ENCODE measurements at regions not wholly inside any gene's neighbourhood (a gene's known extent, or its start where the extent isn't known, plus 50 kb on each side); places are given as distances from the start of the nearest gene placed in this dataset.

GRCh38 chr2:118721817-118722551, 125.5 kb downstream of the EN1 start:
- TF ChIP-seq EZH2 (IDR thresholded peaks at IDR 0.05; ENCODE audit: borderline replicate concordance), result no peak
- no peak for TF ChIP-seq CTCF (IDR thresholded peaks at IDR 0.05; ENCODE audit: poor library complexity)
- no peak for TF ChIP-seq EZH2phosphoT487 (IDR thresholded peaks at IDR 0.05; ENCODE audit: low read depth, severe bottlenecking, unreplicated experiment)
- Histone ChIP-seq H3K27ac (no peak overlapping the region), H3K4me2 (no peak overlapping the region), H4K20me1 (ENCODE audit: insufficient read depth, poor library complexity, severe bottlenecking) (no peaks in the 10 kb centered on the region), H3K9me2 (replicated peaks; ENCODE audit: insufficient read depth) (no peaks in the 10 kb centered on the region), H3K9me3 (ENCODE audit: low read depth) (no peaks in the 10 kb centered on the region), H3K36me3 (replicated peaks; ENCODE audit: insufficient read depth, low read depth) (no peaks in the 10 kb centered on the region), H3K79me2 (no peaks in the 10 kb centered on the region), H3K27me3 (no peaks in the 10 kb centered on the region), H2AFZ (no peak overlapping the region), H3K4me3 (no peak overlapping the region), H3K4me1 (ENCODE audit: insufficient read depth) (no peaks in the 10 kb centered on the region)
- no peak for DNase-seq (ENCODE audit: low spot score)
- 84% methylated on average over 11 of the region's 11 CpGs for WGBS (ENCODE audit: low lambda C conversion rate, missing lambda C conversion rate)

GRCh38 chr2:118720866-118721265, 126.6 kb downstream of the EN1 start:
- no peaks in the 10 kb centered on the region for H3K9me2 ChIP-seq (replicated peaks; ENCODE audit: insufficient read depth)
- no peak overlapping the region for H3K27ac ChIP-seq
- no peaks in the 10 kb centered on the region for H3K4me1 ChIP-seq (ENCODE audit: insufficient read depth)
- H2AFZ ChIP-seq, result no peak overlapping the region
- H3K79me2 ChIP-seq, result no peaks in the 10 kb centered on the region
- no peak for DNase-seq (ENCODE audit: low spot score)
- H3K27me3 ChIP-seq, result no peaks in the 10 kb centered on the region
- WGBS (ENCODE audit: low lambda C conversion rate, missing lambda C conversion rate), result 90% methylated on average over 4 of the region's 4 CpGs
- TF ChIP-seq EZH2phosphoT487 (IDR thresholded peaks at IDR 0.05; ENCODE audit: low read depth, severe bottlenecking, unreplicated experiment) (no peak), EZH2 (IDR thresholded peaks at IDR 0.05; ENCODE audit: borderline replicate concordance) (no peak), CTCF (IDR thresholded peaks at IDR 0.05; ENCODE audit: poor library complexity) (no peak)
- H4K20me1 ChIP-seq (ENCODE audit: insufficient read depth, poor library complexity, severe bottlenecking), result no peaks in the 10 kb centered on the region
- H3K9me3 ChIP-seq (ENCODE audit: low read depth), result no peaks in the 10 kb centered on the region
- H3K36me3 ChIP-seq (replicated peaks; ENCODE audit: insufficient read depth, low read depth), result no peaks in the 10 kb centered on the region
- H3K4me2 ChIP-seq, result no peak overlapping the region
- no peak overlapping the region for H3K4me3 ChIP-seq

- Histone ChIP-seq H3K27ac (no peak overlapping the region), H3K27me3 (no peaks in the 10 kb centered on the region), H3K4me3 (no peak overlapping the region), H3K4me2 (no peak overlapping the region), H3K9me3 (ENCODE audit: low read depth) (no peaks in the 10 kb centered on the region), H3K36me3 (replicated peaks; ENCODE audit: insufficient read depth, low read depth) (no peaks in the 10 kb centered on the region), H3K79me2 (no peaks in the 10 kb centered on the region), H2AFZ (no peak overlapping the region), H4K20me1 (ENCODE audit: insufficient read depth, poor library complexity, severe bottlenecking) (no peaks in the 10 kb centered on the region), H3K9me2 (replicated peaks; ENCODE audit: insufficient read depth) (no peaks in the 10 kb centered on the region), H3K4me1 (ENCODE audit: insufficient read depth) (no peaks in the 10 kb centered on the region)
- no peak for DNase-seq (ENCODE audit: low spot score)
- TF ChIP-seq CTCF (IDR thresholded peaks at IDR 0.05; ENCODE audit: poor library complexity) (no peak), EZH2phosphoT487 (IDR thresholded peaks at IDR 0.05; ENCODE audit: low read depth, severe bottlenecking, unreplicated experiment) (no peak), EZH2 (IDR thresholded peaks at IDR 0.05; ENCODE audit: borderline replicate concordance) (no peak)
Observed at GRCh38 chr2:118718921-118719320, 128.5 kb downstream of the EN1 start.

Data from hepatocyte (in vitro differentiated cells).